RWPE2 (cell line): ENCODE measurements at regions not wholly inside any gene's neighbourhood (a gene's known extent, or its start where the extent isn't known, plus 50 kb on each side); places are given as distances from the start of the nearest gene placed in this dataset.

Source experiments
- ATAC-seq: fragments of 200-7000 bp; cut with Tn5 transposase; 3 replicates; pipeline ENCODE4 v1.9.1; 2021; ENCODE audit warnings: low read depth
- DNase-seq: peaks from one replicate; pipeline ENCODE4 v3.0.0-alpha.2; 2020; ENCODE audit warnings: low spot score
- H3K27ac ChIP-seq: fragments of 450-650 bp; 2 replicates; pipeline ENCODE4 v1.5.1; 2017; ENCODE audit warnings: mild to moderate bottlenecking; ENCODE audit not compliant: poor library complexity, severe bottlenecking
- H3K27me3 ChIP-seq: fragments of 250-450 bp; sonication (Bioruptor Pico); 2 replicates; pipeline ENCODE4 v1.5.1; 2021; ENCODE audit warnings: mild to moderate bottlenecking, moderate library complexity; ENCODE audit not compliant: insufficient read depth, poor library complexity, severe bottlenecking
- H3K36me3 ChIP-seq: fragments of 250-450 bp; sonication (Bioruptor Pico); 2 replicates; pipeline ENCODE4 v1.5.1; 2020; ENCODE audit warnings: low read depth, mild to moderate bottlenecking, moderate library complexity
- H3K4me1 ChIP-seq: fragments of 250-450 bp; sonication (Bioruptor Pico); 2 replicates; pipeline ENCODE4 v1.5.1; 2021; ENCODE audit warnings: mild to moderate bottlenecking, moderate library complexity; ENCODE audit not compliant: insufficient read depth, poor library complexity, severe bottlenecking
- H3K4me3 ChIP-seq: fragments of 250-450 bp; sonication (Bioruptor Pico); 2 replicates; pipeline ENCODE4 v1.5.1; 2021; ENCODE audit warnings: mild to moderate bottlenecking, moderate library complexity; ENCODE audit not compliant: severe bottlenecking
- H3K9me3 ChIP-seq: fragments of 250-450 bp; sonication (Bioruptor Pico); 2 replicates; pipeline ENCODE4 v1.5.1; 2021; ENCODE audit warnings: mild to moderate bottlenecking, moderate library complexity; ENCODE audit not compliant: severe bottlenecking
- TF ChIP-seq, protein P1 (sequence below): fragments of 450-650 bp; IDR thresholded peaks from one replicate; pipeline ENCODE4 v1.5.1; 2017; ENCODE audit warnings: mild to moderate bottlenecking, moderate library complexity; ENCODE audit not compliant: poor library complexity, severe bottlenecking

DNA sequence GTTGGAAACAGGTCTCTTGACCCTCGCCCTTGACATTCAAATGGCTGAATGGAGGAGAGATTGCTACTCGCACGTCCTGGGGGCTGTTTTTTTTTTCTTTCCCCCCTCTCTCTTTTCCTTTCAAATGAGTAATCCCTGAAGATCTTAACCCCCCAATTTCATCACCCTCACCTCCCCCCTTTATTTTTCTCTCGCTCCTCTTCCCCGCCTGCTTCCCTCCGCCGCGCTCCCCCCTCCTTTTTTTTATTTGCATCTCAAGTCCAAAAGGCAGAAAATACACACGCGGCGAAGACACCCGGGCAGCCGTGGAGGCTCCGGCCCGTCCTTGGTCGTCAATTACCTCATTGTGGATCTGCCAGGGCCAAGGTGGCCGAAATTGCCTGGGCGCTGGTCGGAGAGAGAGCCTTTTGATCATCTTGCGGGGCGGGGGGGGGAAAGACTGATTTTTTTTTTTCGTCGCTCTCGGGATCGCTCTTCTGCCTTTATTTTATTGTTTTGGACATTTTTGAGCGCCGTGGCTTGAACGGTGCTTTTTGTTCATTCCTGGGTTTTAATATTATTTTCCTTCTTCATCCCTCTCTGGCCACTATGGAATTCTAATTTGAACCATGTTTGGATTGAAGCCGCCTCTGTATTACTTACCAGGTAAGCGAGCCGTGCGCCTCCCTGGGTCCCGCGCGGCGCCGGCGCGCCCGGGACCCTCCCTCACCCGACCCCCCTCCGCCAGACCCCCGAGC lies 57.2 kb upstream of the GSE1 start:
- Histone ChIP-seq H3K4me3 (peak overlapping the region; percentile 72), H3K36me3 (no peaks in the 10 kb centered on the region), H3K27ac (peak overlapping the region; percentile 88), H3K4me1 (peaks cover 18% of the 10 kb centered on the region), H3K27me3 (no peaks in the 10 kb centered on the region), H3K9me3 (no peaks in the 10 kb centered on the region)
- DNase-seq = peak; percentile 63
- TF ChIP-seq, protein P1, sequence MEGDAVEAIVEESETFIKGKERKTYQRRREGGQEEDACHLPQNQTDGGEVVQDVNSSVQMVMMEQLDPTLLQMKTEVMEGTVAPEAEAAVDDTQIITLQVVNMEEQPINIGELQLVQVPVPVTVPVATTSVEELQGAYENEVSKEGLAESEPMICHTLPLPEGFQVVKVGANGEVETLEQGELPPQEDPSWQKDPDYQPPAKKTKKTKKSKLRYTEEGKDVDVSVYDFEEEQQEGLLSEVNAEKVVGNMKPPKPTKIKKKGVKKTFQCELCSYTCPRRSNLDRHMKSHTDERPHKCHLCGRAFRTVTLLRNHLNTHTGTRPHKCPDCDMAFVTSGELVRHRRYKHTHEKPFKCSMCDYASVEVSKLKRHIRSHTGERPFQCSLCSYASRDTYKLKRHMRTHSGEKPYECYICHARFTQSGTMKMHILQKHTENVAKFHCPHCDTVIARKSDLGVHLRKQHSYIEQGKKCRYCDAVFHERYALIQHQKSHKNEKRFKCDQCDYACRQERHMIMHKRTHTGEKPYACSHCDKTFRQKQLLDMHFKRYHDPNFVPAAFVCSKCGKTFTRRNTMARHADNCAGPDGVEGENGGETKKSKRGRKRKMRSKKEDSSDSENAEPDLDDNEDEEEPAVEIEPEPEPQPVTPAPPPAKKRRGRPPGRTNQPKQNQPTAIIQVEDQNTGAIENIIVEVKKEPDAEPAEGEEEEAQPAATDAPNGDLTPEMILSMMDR = no peak
- ATAC-seq = no peak

DNA sequence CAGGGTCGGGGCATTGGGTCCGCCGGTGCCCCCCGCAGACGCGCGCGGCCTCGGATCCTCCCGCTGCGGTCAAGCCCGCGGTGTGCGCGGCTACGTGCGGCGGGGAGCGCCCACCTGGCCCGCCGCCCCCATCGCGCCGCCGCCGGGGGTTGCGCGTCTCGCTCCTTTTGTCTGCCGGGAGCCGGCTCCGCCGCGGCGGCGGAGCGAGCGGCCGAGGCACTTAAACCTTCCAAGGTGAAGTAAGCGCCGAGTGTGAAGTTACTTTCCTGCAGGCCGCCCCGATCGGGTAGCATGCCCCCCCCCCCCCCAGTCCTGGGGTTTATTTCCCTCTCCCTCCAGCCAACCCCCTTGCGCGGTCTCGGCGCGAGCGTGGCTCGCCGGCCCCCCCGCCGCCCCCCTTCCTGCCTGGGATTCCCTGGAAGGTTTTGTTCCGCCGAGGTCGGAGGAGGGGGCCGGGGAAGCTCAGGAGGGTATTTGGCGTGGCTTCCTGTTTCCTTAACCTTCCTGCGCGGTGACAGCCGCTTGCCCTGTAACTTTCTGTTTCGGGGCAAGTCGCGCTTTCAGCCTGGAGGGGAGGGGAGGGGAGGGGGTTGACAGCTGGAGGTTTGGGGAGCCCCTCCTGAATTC lies 56.6 kb upstream of the GSE1 start:
- DNase-seq (peak; percentile 53), ATAC-seq (peak; percentile 13; the same call in 2 of the 3 replicates)
- H3K4me1 ChIP-seq = peaks cover 18% of the 10 kb centered on the region
- H3K4me3 ChIP-seq = peak overlapping the region; percentile 72
- H3K27ac ChIP-seq = peak overlapping the region; percentile 88
- H3K36me3 ChIP-seq = no peaks in the 10 kb centered on the region
- TF ChIP-seq, protein P1 = no peak
- no peaks in the 10 kb centered on the region for H3K9me3 ChIP-seq
- no peaks in the 10 kb centered on the region for H3K27me3 ChIP-seq

- ATAC-seq (peak; percentile 29), DNase-seq (peak; percentile 74)
- peaks cover 18% of the 10 kb centered on the region for H3K4me1 ChIP-seq
- peak overlapping the region; percentile 72 for H3K4me3 ChIP-seq
- H3K27me3 ChIP-seq = no peaks in the 10 kb centered on the region
- TF ChIP-seq, protein P1 = peak; percentile 22
- H3K36me3 ChIP-seq = no peaks in the 10 kb centered on the region
- no peaks in the 10 kb centered on the region for H3K9me3 ChIP-seq
- peak overlapping the region; percentile 88 for H3K27ac ChIP-seq
Observed at GRCh38 chr16:85557083-85557970, 55.8 kb upstream of the GSE1 start.

GRCh38 chr16:85557971-85558657 lies 55.0 kb upstream of the GSE1 start:
- DNase-seq (no peak), ATAC-seq (peak; percentile 33)
- TF ChIP-seq, protein P1 = no peak
- H3K36me3 ChIP-seq = no peaks in the 10 kb centered on the region
- H3K27ac ChIP-seq = peak overlapping the region; percentile 88
- H3K27me3 ChIP-seq = no peaks in the 10 kb centered on the region
- H3K9me3 ChIP-seq = no peaks in the 10 kb centered on the region
- H3K4me3 ChIP-seq = peak overlapping the region; percentile 72
- H3K4me1 ChIP-seq = peaks cover 18% of the 10 kb centered on the region
